MM.1S (cell line): ENCODE measurements at regions not wholly inside any gene's neighbourhood (a gene's known extent, or its start where the extent isn't known, plus 50 kb on each side); places are given as distances from the start of the nearest gene placed in this dataset.

Experiments used
- DNase-seq: peaks from one replicate; pipeline ENCODE4 v3.0.0-alpha.2; 2015
- H2AFZ ChIP-seq: fragments of 300-600 bp; sonication (generic); 2 replicates; pipeline ENCODE4 v1.6.0; 2016; ENCODE audit warnings: antibody characterized with exemption, low read length
- H3F3A ChIP-seq: fragments of 300-600 bp; sonication (generic); 2 replicates; pipeline ENCODE4 v1.6.1; 2016; ENCODE audit warnings: mild to moderate bottlenecking, antibody characterized with exemption, low read length, moderate library complexity, mixed read lengths; ENCODE audit not compliant: insufficient read depth
- H3K27ac ChIP-seq: fragments of 300-600 bp; sonication (generic); 2 replicates; pipeline ENCODE4 v1.5.1; 2016; ENCODE audit warnings: mild to moderate bottlenecking, low read length
- H3K27me3 ChIP-seq: fragments of 300-600 bp; sonication (generic); replicated peaks from 2 replicates; pipeline ENCODE4 v1.6.0; 2016; ENCODE audit warnings: low read length; ENCODE audit not compliant: insufficient read depth
- H3K36me3 ChIP-seq: fragments of 300-600 bp; sonication (generic); replicated peaks from 2 replicates; pipeline ENCODE4 v1.6.1; 2016; ENCODE audit warnings: mild to moderate bottlenecking, low read length, mixed read lengths; ENCODE audit not compliant: insufficient read depth
- H3K4me1 ChIP-seq: fragments of 300-600 bp; sonication (generic); 2 replicates; pipeline ENCODE4 v1.6.1; 2016; ENCODE audit warnings: low read length, mixed read lengths
- H3K4me2 ChIP-seq: fragments of 300-600 bp; sonication (generic); 2 replicates; pipeline ENCODE4 v1.6.0; 2016; ENCODE audit warnings: low read depth, low read length
- H3K4me3 ChIP-seq: fragments of 300-600 bp; sonication (generic); 2 replicates; pipeline ENCODE4 v1.5.1; 2016; ENCODE audit warnings: low read length, mixed read lengths
- H3K79me2 ChIP-seq: fragments of 300-600 bp; sonication (generic); 2 replicates; pipeline ENCODE4 v1.6.1; 2016; ENCODE audit warnings: mixed run types, low read length, mixed read lengths
- H3K9ac ChIP-seq: fragments of 300-600 bp; sonication (generic); 2 replicates; pipeline ENCODE4 v1.6.1; 2016; ENCODE audit warnings: low read length, mixed read lengths
- H3K9me2 ChIP-seq: fragments of 300-600 bp; sonication (generic); replicated peaks from 2 replicates; pipeline ENCODE4 v1.6.1; 2016; ENCODE audit warnings: mild to moderate bottlenecking, low read length, mixed read lengths; ENCODE audit not compliant: insufficient read depth
- H3K9me3 ChIP-seq: fragments of 300-600 bp; sonication (generic); replicated peaks from 2 replicates; pipeline ENCODE4 v1.6.1; 2016; ENCODE audit warnings: mild to moderate bottlenecking, low read length, mixed read lengths; ENCODE audit not compliant: insufficient read depth
- H4K20me1 ChIP-seq: fragments of 300-600 bp; sonication (generic); 2 replicates; pipeline ENCODE4 v1.6.1; 2016; ENCODE audit warnings: mild to moderate bottlenecking, low read length, moderate library complexity, mixed read lengths; ENCODE audit not compliant: insufficient read depth
- EZH2 ChIP-seq: fragments of 300-600 bp; sonication (generic); optimal IDR thresholded peaks from 2 replicates; pipeline ENCODE3; 2017; ENCODE audit warnings: low read depth, mild to moderate bottlenecking, antibody characterized with exemption, low read length, mixed read lengths
- EZH2phosphoT487 ChIP-seq: fragments of 300-600 bp; sonication (generic); IDR thresholded peaks from 2 replicates; pipeline ENCODE4 v1.6.1; 2018; ENCODE audit warnings: antibody characterized with exemption, low read length
- TF ChIP-seq, protein P1 (sequence below): fragments of 300-600 bp; sonication (generic); IDR thresholded peaks from 2 replicates; pipeline ENCODE4 v1.5.1; 2016; ENCODE audit warnings: antibody characterized with exemption, low read length, mixed read lengths

- H3K9me3 ChIP-seq, result no peaks in the 10 kb centered on the region
- H3K9ac ChIP-seq, result no peak overlapping the region
- no peaks in the 10 kb centered on the region for H3K79me2 ChIP-seq
- no peak for DNase-seq
- TF ChIP-seq EZH2 (no peak), EZH2phosphoT487 (no peak)
- TF ChIP-seq, protein P1, sequence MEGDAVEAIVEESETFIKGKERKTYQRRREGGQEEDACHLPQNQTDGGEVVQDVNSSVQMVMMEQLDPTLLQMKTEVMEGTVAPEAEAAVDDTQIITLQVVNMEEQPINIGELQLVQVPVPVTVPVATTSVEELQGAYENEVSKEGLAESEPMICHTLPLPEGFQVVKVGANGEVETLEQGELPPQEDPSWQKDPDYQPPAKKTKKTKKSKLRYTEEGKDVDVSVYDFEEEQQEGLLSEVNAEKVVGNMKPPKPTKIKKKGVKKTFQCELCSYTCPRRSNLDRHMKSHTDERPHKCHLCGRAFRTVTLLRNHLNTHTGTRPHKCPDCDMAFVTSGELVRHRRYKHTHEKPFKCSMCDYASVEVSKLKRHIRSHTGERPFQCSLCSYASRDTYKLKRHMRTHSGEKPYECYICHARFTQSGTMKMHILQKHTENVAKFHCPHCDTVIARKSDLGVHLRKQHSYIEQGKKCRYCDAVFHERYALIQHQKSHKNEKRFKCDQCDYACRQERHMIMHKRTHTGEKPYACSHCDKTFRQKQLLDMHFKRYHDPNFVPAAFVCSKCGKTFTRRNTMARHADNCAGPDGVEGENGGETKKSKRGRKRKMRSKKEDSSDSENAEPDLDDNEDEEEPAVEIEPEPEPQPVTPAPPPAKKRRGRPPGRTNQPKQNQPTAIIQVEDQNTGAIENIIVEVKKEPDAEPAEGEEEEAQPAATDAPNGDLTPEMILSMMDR, result no peak
- no peaks in the 10 kb centered on the region for H3K4me1 ChIP-seq
- H3K27me3 ChIP-seq, result peaks cover 63% of the 10 kb centered on the region
- H3K27ac ChIP-seq, result no peak overlapping the region
- H2AFZ ChIP-seq, result no peak overlapping the region
- H3K36me3 ChIP-seq, result no peaks in the 10 kb centered on the region
- H4K20me1 ChIP-seq, result no peaks in the 10 kb centered on the region
- no peaks in the 10 kb centered on the region for H3F3A ChIP-seq
- H3K4me2 ChIP-seq, result no peak overlapping the region
- H3K4me3 ChIP-seq, result no peak overlapping the region
- no peaks in the 10 kb centered on the region for H3K9me2 ChIP-seq
These were observed 105.7 kb downstream of the KCTD15 start for GRCh38 chr19:33902395-33902794.

GRCh38 chr19:33902802-33903488, 106.3 kb downstream of the KCTD15 start:
- Histone ChIP-seq H3K27ac (no peak overlapping the region), H3K27me3 (peaks cover 65% of the 10 kb centered on the region), H3K36me3 (no peaks in the 10 kb centered on the region), H3K9me2 (no peaks in the 10 kb centered on the region), H3K9me3 (no peaks in the 10 kb centered on the region), H3K4me1 (no peaks in the 10 kb centered on the region), H3K9ac (no peak overlapping the region), H3F3A (no peaks in the 10 kb centered on the region), H4K20me1 (no peaks in the 10 kb centered on the region), H3K4me3 (no peak overlapping the region), H3K4me2 (no peak overlapping the region), H2AFZ (no peak overlapping the region), H3K79me2 (no peaks in the 10 kb centered on the region)
- TF ChIP-seq, protein P1, result no peak
- no peak for TF ChIP-seq EZH2
- no peak for TF ChIP-seq EZH2phosphoT487
- DNase-seq, result no peak

DNA sequence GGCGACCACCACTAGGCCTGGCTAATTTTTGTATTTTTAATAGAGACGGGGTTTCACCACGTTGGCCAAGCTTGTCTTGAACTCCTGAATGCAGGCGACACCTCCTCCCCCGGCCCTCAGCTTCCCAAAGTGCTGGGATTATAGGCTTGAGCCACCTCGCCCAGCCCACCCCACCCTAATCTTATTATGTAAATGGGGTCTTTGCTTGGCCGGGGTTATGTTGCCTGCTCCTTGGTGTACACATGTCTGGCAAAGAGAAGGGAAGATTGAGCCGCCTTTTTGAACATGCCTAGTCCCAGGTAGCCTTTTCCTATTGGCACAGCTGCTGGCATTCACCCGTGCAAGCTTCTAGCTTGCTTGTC, 106.8 kb downstream of the KCTD15 start:
- H3K4me2 ChIP-seq, result no peak overlapping the region
- H3K4me3 ChIP-seq, result no peak overlapping the region
- no peaks in the 10 kb centered on the region for H3K79me2 ChIP-seq
- H3K27ac ChIP-seq, result no peak overlapping the region
- H2AFZ ChIP-seq, result no peak overlapping the region
- no peak for DNase-seq
- no peak overlapping the region for H3K9ac ChIP-seq
- no peaks in the 10 kb centered on the region for H4K20me1 ChIP-seq
- no peaks in the 10 kb centered on the region for H3F3A ChIP-seq
- no peak for TF ChIP-seq EZH2phosphoT487
- TF ChIP-seq, protein P1, result no peak
- no peak for TF ChIP-seq EZH2
- H3K4me1 ChIP-seq, result no peaks in the 10 kb centered on the region
- no peaks in the 10 kb centered on the region for H3K36me3 ChIP-seq
- peaks cover 67% of the 10 kb centered on the region for H3K27me3 ChIP-seq
- H3K9me3 ChIP-seq, result no peaks in the 10 kb centered on the region
- no peaks in the 10 kb centered on the region for H3K9me2 ChIP-seq
